ENCODE measurements at regions not wholly inside any gene's neighbourhood (a gene's known extent, or its start where the extent isn't known, plus 50 kb on each side); places are given as distances from the start of the nearest gene placed in this dataset.

DNA sequence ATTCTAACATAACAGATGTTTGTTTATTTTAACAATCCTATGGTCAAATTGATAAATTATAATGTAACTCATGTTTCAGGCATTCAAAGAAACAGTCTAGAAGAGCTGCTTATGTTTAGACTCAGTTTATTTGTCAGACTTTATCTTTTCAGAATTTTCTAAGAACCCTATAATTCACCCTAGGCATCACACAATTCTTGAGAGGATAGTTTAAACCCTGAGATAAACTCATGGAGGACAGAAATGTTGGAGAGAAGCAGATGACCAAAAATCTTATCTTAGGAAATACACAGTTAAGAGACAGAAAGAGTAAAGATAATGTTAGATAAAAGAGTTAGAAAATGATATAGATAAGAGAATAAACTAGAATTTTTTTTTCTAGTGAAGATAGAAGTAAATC lies 1185.7 kb upstream of the SLC10A2 start:
- Histone ChIP-seq H2AFZ (replicated peaks; ENCODE audit: low read length, poor library complexity) (no peak overlapping the region), H3K23ac (ENCODE audit: low read depth, low read length) (no peak overlapping the region), H2BK5ac (ENCODE audit: low read depth, low read length, poor library complexity, severe bottlenecking) (no peak overlapping the region), H2BK15ac (ENCODE audit: low read depth, low read length) (no peak overlapping the region), H3K79me1 (ENCODE audit: low read depth in 1 of 2, low read length in 2 of 2) (no peaks in the 10 kb centered on the region), H2AK5ac (ENCODE audit: low read depth, low read length) (no peak overlapping the region), H4K8ac (ENCODE audit: low read depth in 2 of 2, low read length in 2 of 2) (no peak overlapping the region), H4K20me1 (ENCODE audit: insufficient read depth, low read length) (no peaks in the 10 kb centered on the region), H3K27ac (ENCODE audit: insufficient read depth, low read length) (no peak overlapping the region), H3K14ac (replicated peaks; ENCODE audit: low read depth, low read length) (no peak overlapping the region), H3K36me3 (ENCODE audit: control insufficient read depth, insufficient read depth, low read length) (no peaks in the 10 kb centered on the region), H3K56ac (ENCODE audit: extremely low read depth, insufficient read depth, low read length) (no peak overlapping the region), H3K9me1 (ENCODE audit: insufficient read depth, low read length) (no peaks in the 10 kb centered on the region), H4K5ac (ENCODE audit: low read depth, low read length) (no peak overlapping the region), H2BK120ac (ENCODE audit: low read depth, low read length) (no peak overlapping the region), H2BK20ac (ENCODE audit: low read depth, low read length) (no peak overlapping the region), H3K9me3 (ENCODE audit: control insufficient read depth, insufficient read depth, low read length) (no peaks in the 10 kb centered on the region), H3K18ac (ENCODE audit: low read depth, low read length) (no peak overlapping the region), H3K4me3 (ENCODE audit: insufficient read depth, low read depth, low read length) (no peak overlapping the region), H3K4ac (ENCODE audit: low read depth, low read length) (no peak overlapping the region), H3K27me3 (ENCODE audit: control insufficient read depth, insufficient read depth, low read length) (no peaks in the 10 kb centered on the region), H3K4me2 (ENCODE audit: low read depth, low read length) (no peak overlapping the region), H3K4me1 (ENCODE audit: control insufficient read depth, insufficient read depth, low read length) (no peaks in the 10 kb centered on the region), H3K9ac (ENCODE audit: low read depth, low read length) (no peak overlapping the region), H2AK9ac (replicated peaks; ENCODE audit: low read depth, low read length, poor library complexity) (no peak overlapping the region), H4K91ac (ENCODE audit: insufficient read depth, low read depth, low read length) (no peak overlapping the region)
- intact Hi-C loops (cut with micrococcal nuclease) = no loop called here
- ATAC-seq (ENCODE audit: low read depth) (peak; percentile 49), DNase-seq (no peak)
- in situ Hi-C loops (cut with MboI; ENCODE audit: low sequenced_read_pairs) = no loop called here
- CTCF ChIA-PET = no interaction called here
- POLR2A ChIA-PET (ENCODE audit: unreplicated experiment) = no interaction called here
- no TSS peak for BruUV-seq (replicated peaks)
- dilution Hi-C loops (cut with HindIII; ENCODE audit: low sequenced_read_pairs, unreplicated experiment) = no loop called here
- TF ChIP-seq RFX5 (IDR thresholded peaks at IDR 0.05; ENCODE audit: low read depth, low read length) (no peak), BHLHE40 (IDR thresholded peaks at IDR 0.05; ENCODE audit: low read depth, low read length) (no peak), POLR2A (IDR thresholded peaks at IDR 0.05; ENCODE audit: low read depth, low read length) (no peak), NFE2L2 (IDR thresholded peaks at IDR 0.05; ENCODE audit: low read depth, low read length) (no peak), SMC3 (IDR thresholded peaks at IDR 0.05; ENCODE audit: low read depth, low read length) (no peak), CHD1 (IDR thresholded peaks at IDR 0.05; ENCODE audit: low read depth, low read length) (no peak), RAD21 (IDR thresholded peaks at IDR 0.05; ENCODE audit: low read length) (no peak), MXI1 (IDR thresholded peaks at IDR 0.05; ENCODE audit: borderline replicate concordance, low read depth, low read length) (no peak), MAZ (IDR thresholded peaks at IDR 0.05; ENCODE audit: borderline replicate concordance, low read depth, low read length) (no peak), MAFK (IDR thresholded peaks at IDR 0.05; ENCODE audit: low read depth, low read length) (no peak), CEBPB (IDR thresholded peaks at IDR 0.05; ENCODE audit: low read depth, low read length) (no peak), RCOR1 (IDR thresholded peaks at IDR 0.05; ENCODE audit: insufficient replicate concordance, low read length) (no peak), FOS (IDR thresholded peaks at IDR 0.05; ENCODE audit: low read depth, low read length) (no peak)
- TF ChIP-seq, protein P1, sequence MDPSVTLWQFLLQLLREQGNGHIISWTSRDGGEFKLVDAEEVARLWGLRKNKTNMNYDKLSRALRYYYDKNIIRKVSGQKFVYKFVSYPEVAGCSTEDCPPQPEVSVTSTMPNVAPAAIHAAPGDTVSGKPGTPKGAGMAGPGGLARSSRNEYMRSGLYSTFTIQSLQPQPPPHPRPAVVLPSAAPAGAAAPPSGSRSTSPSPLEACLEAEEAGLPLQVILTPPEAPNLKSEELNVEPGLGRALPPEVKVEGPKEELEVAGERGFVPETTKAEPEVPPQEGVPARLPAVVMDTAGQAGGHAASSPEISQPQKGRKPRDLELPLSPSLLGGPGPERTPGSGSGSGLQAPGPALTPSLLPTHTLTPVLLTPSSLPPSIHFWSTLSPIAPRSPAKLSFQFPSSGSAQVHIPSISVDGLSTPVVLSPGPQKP (IDR thresholded peaks at IDR 0.05; ENCODE audit: borderline replicate concordance, low read depth, low read length) = no peak
- TF ChIP-seq, protein P2, sequence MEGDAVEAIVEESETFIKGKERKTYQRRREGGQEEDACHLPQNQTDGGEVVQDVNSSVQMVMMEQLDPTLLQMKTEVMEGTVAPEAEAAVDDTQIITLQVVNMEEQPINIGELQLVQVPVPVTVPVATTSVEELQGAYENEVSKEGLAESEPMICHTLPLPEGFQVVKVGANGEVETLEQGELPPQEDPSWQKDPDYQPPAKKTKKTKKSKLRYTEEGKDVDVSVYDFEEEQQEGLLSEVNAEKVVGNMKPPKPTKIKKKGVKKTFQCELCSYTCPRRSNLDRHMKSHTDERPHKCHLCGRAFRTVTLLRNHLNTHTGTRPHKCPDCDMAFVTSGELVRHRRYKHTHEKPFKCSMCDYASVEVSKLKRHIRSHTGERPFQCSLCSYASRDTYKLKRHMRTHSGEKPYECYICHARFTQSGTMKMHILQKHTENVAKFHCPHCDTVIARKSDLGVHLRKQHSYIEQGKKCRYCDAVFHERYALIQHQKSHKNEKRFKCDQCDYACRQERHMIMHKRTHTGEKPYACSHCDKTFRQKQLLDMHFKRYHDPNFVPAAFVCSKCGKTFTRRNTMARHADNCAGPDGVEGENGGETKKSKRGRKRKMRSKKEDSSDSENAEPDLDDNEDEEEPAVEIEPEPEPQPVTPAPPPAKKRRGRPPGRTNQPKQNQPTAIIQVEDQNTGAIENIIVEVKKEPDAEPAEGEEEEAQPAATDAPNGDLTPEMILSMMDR (conservative IDR thresholded peaks at IDR 0.05; ENCODE audit: low read depth, low read length) = no peak
- TF ChIP-seq, protein P3, sequence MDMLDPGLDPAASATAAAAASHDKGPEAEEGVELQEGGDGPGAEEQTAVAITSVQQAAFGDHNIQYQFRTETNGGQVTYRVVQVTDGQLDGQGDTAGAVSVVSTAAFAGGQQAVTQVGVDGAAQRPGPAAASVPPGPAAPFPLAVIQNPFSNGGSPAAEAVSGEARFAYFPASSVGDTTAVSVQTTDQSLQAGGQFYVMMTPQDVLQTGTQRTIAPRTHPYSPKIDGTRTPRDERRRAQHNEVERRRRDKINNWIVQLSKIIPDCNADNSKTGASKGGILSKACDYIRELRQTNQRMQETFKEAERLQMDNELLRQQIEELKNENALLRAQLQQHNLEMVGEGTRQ (IDR thresholded peaks at IDR 0.05; ENCODE audit: low read depth, low read length) = no peak

Measured in IMR-90 (cell line).